Panc1 (cell line): ENCODE measurements at regions not wholly inside any gene's neighbourhood (a gene's known extent, or its start where the extent isn't known, plus 50 kb on each side); places are given as distances from the start of the nearest gene placed in this dataset.
"Not testable (repeated sequence)": the region's sequence is repeated elsewhere in the genome, so short reads cannot be mapped to it uniquely, and the experiment has no call there.

Experiments used
- ATAC-seq: fragments of 200-7000 bp; cut with Tn5 transposase; 2 replicates; pipeline ENCODE4 v1.9.1; 2020; ENCODE audit warnings: mild to moderate bottlenecking, moderate library complexity
- BruUV-seq: library from RNA; stranded (reverse); fragments of 400-500 nt; replicated peaks from 2 replicates; lab custom pipeline; 2021; lab: Mats Ljungman, UMichigan
- CTCF ChIA-PET: fragments of 300-600 bp; sonication (Branson Sonifier 250); formaldehyde crosslinking; loops from one replicate; lab custom pipeline; 2022; ENCODE audit warnings: antibody characterized with exemption; lab: Charles Lee
- POLR2A ChIA-PET: fragments of 300-600 bp; sonication (Branson Sonifier 250); formaldehyde crosslinking; loops from one replicate; lab custom pipeline; 2022; ENCODE audit warnings: antibody characterized with exemption; lab: Charles Lee
- DNase-seq: peaks from one replicate; pipeline ENCODE4 v3.0.0-alpha.2; 2010; ENCODE audit warnings: low read depth, low spot score
- H3K27ac ChIP-seq: 2 replicates; pipeline ENCODE4 v1.5.1; 2011; ENCODE audit warnings: mild to moderate bottlenecking, low read length, inconsistent platforms
- H3K27me3 ChIP-seq: fragments of 200-500 bp; sonication (Bioruptor generic); 2 replicates; pipeline ENCODE4 v1.6.0; 2014; ENCODE audit warnings: low read length, inconsistent platforms; ENCODE audit not compliant: control insufficient read depth, insufficient read depth
- H3K36me3 ChIP-seq: fragments of 200-500 bp; sonication (Bioruptor generic); 2 replicates; pipeline ENCODE4 v1.5.1; 2014; ENCODE audit warnings: inconsistent platforms, mild to moderate bottlenecking, low read length, moderate library complexity; ENCODE audit not compliant: control insufficient read depth, insufficient read depth
- H3K4me1 ChIP-seq: 2 replicates; pipeline ENCODE4 v1.5.1; 2011; ENCODE audit warnings: inconsistent platforms, mild to moderate bottlenecking, low read length, moderate library complexity; ENCODE audit not compliant: control insufficient read depth, insufficient read depth
- H3K4me3 ChIP-seq, 2 experiments: 2 replicates each; pipeline ENCODE4 v1.5.1; 2011 to 2012; ENCODE audit warnings: low read depth in 2 of 2, low read length in 2 of 2, mild to moderate bottlenecking in 2 of 2, inconsistent platforms in 1 of 2, moderate library complexity in 1 of 2
- H3K9me3 ChIP-seq: fragments of 200-500 bp; sonication (Bioruptor generic); 2 replicates; pipeline ENCODE4 v1.5.1; 2014; ENCODE audit warnings: low read depth, mild to moderate bottlenecking, inconsistent platforms, low read length, moderate library complexity; ENCODE audit not compliant: control insufficient read depth, insufficient read depth
- CTCF ChIP-seq: fragments of 450-650 bp; IDR thresholded peaks from 2 replicates; pipeline ENCODE4 v1.5.1; 2017; ENCODE audit warnings: mild to moderate bottlenecking
- POLR2AphosphoS5 ChIP-seq: IDR thresholded peaks from 2 replicates; pipeline ENCODE4 v1.6.1; 2012; ENCODE audit warnings: mild to moderate bottlenecking, low read depth, low read length, moderate library complexity
- SIN3A ChIP-seq: IDR thresholded peaks from 2 replicates; pipeline ENCODE4 v1.6.1; 2012; ENCODE audit warnings: low read depth, mild to moderate bottlenecking, low read length, moderate library complexity, borderline replicate concordance; ENCODE audit not compliant: insufficient read depth
- TCF7L2 ChIP-seq: IDR thresholded peaks from 2 replicates; pipeline ENCODE4 v1.6.1; 2011; ENCODE audit warnings: mild to moderate bottlenecking, low read depth, low read length, inconsistent platforms
- in situ Hi-C: cut with HindIII; loops from 2 replicates; pipeline ENCODE4 v1.10.0; 2016; ENCODE audit warnings: low sequenced_read_pairs, low pct_unique_long_range_greater_than_20kb
- intact Hi-C: fragments of 100-400 bp; cut with micrococcal nuclease; formaldehyde crosslinking; loops from one replicate; pipeline ENCODE4 v1.10.0; 2022; ENCODE audit not compliant: unreplicated experiment
- TF ChIP-seq, protein P1 (sequence below), 2 experiments: IDR thresholded peaks; 2 replicates each; pipeline ENCODE4 v1.6.1; 2011 to 2012; ENCODE audit warnings: low read depth in 2 of 2, control low read depth in 1 of 2, low read length in 1 of 2, mild to moderate bottlenecking in 1 of 2, moderate library complexity in 1 of 2; ENCODE audit not compliant: insufficient read depth in 1 of 2

DNA sequence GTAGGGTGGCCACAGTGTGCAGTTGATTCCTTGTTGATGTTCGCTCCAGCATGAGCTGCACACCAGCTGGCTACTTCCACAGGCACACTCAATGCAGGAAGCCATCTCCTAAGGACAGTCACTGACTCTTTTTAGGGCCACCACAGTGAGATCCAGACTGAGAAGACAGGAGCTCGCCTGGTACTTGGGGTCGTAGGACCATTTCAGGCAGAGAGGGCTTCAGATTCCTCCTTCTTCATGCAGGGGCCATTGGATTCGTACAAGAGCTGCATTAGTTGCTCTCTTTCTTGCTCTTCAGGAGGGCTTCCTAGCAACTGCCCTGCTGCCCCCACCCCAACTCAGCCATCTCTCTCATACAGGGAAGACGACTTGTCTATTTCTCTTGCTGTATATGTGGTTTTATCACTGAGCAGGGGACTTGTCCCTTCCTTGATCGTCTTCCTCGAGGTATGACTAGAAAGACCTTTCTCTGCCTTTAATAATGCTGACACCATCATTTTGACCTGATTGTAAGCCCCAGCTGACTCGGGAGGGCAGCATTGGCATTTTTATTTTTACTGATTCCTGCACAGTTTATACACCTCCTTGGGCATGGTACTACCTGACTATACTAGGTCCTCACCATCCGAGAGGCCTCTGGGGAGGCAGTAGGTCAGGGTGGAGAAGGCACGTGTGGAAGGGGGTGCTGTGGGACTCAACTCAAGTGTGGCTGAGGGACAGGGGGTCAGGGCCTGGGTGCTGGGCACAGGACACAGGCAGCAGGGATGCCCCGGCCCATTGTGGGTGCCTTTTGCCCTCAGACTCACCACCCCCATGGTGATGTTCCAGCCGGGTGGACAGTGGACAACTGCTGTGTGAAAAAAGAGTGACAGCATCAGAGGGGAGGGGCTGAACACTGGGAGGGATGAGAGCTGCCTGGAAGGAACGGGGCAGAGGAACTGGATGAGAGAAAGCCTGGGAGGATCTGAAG lies 136.7 kb upstream of the ZNF746 start:
- Histone ChIP-seq H3K27me3 (peaks cover 6% of the 10 kb centered on the region; the same call in 1 of the 2 replicates), H3K27ac (no peak overlapping the region), H3K4me1 (no peaks in the 10 kb centered on the region), H3K9me3 (no peaks in the 10 kb centered on the region), H3K4me3 (no peak overlapping the region), H3K36me3 (no peaks in the 10 kb centered on the region)
- intact Hi-C loops, result no loop called here
- ChIA-PET POLR2A (interaction anchor here (0.5 kb wide), 1 partner anchor 76 kb away, joined by 5 read pairs; no protein-coding TSS in a partner anchor), CTCF (no interaction called here)
- no peak for DNase-seq
- no peak for ATAC-seq
- TF ChIP-seq SIN3A (no peak), TCF7L2 (no peak), POLR2AphosphoS5 (no peak), CTCF (no peak)
- TF ChIP-seq, protein P1, sequence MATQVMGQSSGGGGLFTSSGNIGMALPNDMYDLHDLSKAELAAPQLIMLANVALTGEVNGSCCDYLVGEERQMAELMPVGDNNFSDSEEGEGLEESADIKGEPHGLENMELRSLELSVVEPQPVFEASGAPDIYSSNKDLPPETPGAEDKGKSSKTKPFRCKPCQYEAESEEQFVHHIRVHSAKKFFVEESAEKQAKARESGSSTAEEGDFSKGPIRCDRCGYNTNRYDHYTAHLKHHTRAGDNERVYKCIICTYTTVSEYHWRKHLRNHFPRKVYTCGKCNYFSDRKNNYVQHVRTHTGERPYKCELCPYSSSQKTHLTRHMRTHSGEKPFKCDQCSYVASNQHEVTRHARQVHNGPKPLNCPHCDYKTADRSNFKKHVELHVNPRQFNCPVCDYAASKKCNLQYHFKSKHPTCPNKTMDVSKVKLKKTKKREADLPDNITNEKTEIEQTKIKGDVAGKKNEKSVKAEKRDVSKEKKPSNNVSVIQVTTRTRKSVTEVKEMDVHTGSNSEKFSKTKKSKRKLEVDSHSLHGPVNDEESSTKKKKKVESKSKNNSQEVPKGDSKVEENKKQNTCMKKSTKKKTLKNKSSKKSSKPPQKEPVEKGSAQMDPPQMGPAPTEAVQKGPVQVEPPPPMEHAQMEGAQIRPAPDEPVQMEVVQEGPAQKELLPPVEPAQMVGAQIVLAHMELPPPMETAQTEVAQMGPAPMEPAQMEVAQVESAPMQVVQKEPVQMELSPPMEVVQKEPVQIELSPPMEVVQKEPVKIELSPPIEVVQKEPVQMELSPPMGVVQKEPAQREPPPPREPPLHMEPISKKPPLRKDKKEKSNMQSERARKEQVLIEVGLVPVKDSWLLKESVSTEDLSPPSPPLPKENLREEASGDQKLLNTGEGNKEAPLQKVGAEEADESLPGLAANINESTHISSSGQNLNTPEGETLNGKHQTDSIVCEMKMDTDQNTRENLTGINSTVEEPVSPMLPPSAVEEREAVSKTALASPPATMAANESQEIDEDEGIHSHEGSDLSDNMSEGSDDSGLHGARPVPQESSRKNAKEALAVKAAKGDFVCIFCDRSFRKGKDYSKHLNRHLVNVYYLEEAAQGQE (IDR thresholded peaks at IDR 0.05; ENCODE audit: insufficient read depth in 1 of 2, low read depth in 2 of 2, low read length in 1 of 2), result no peak
- BruUV-seq, result no TSS peak
- in situ Hi-C loops, result no loop called here

DNA sequence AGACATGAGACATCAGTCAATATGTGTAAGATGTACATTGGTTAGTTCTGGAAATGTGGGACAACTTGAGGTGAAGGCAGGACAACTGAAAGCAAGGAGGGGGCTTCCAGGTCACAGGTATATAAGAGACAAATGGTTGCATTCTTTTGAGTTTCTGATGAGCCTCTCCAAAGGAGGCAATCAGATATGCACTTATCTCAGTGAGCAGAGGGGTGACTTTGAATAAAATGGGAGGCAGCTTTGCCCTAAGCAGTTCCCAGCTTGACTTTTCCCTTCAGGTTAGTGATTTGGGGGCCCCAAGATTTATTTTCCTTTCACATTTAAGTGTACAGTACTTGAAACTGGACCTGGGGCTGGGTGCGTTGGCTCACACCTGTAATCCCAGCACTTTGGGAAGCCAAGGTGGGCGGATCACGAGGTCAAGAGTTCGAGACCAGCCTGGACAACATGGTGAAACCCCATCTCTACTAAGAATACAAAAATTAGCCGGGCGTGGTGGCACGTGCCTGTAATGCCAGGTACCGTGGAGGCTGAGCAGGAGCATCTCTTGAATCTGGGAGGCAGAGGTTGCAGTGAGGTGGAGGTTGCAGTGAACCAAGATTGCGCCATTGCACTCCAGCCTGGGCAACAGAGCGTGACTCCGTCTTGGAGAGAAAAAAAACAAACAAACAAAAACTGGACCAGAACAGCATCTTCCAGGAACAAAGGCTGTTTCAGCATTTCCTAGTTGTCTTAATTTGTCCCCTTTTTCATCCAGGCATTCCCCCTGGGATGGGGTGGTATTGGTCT lies 130.9 kb upstream of the ZNF746 start:
- H3K27me3 ChIP-seq, H3K9me3 ChIP-seq, ATAC-seq, POLR2A ChIA-PET, CTCF ChIA-PET, H3K27ac ChIP-seq, H3K36me3 ChIP-seq, intact Hi-C loops, H3K4me1 ChIP-seq, BruUV-seq, in situ Hi-C loops, DNase-seq, H3K4me3 ChIP-seq: not testable (repeated sequence)
